B cell (primary cell): ENCODE measurements at regions not wholly inside any gene's neighbourhood (a gene's known extent, or its start where the extent isn't known, plus 50 kb on each side); places are given as distances from the start of the nearest gene placed in this dataset.

Source experiments
- CTCF ChIP-seq: fragments of 200-600 bp; IDR thresholded peaks from one replicate; pipeline ENCODE4 v1.8.0; 2022; ENCODE audit warnings: antibody characterized with exemption, mild to moderate bottlenecking
- EZH2 ChIP-seq: IDR thresholded peaks from 2 replicates; pipeline ENCODE4 v1.6.1; 2012; ENCODE audit warnings: borderline replicate concordance, low read depth, mild to moderate bottlenecking, moderate library complexity, low read length; ENCODE audit not compliant: insufficient read depth, poor library complexity, severe bottlenecking

DNA sequence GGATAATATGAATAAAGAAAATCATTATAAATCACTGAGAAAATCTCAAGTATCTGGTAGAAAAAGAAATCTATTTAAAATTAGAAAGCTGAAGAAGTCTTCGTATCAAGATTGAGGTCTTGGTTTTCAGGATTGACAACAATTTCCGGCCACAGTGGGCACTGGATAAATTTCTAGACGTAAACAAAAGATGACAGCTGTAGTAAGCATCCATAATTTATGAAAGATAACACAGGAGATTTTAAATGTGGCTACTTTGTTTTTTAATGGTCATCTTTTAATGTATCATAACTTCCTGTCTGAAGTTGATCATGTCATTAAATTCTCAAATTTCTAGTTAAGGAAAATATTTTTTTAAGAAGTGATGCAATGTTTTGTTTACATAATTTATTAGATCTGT lies 444.2 kb downstream of the HTR1B start:
- TF ChIP-seq CTCF: no peak
- no peak for TF ChIP-seq EZH2
